H1 (cell line): ENCODE measurements at regions not wholly inside any gene's neighbourhood (a gene's known extent, or its start where the extent isn't known, plus 50 kb on each side); places are given as distances from the start of the nearest gene placed in this dataset.

Experiments
- GTF2F1 ChIP-seq: IDR thresholded peaks from 2 replicates; pipeline ENCODE4 v1.6.1; 2012; ENCODE audit warnings: low read depth, low read length, improper control_type of control experiment, borderline replicate concordance
- RBBP5 ChIP-seq: IDR thresholded peaks from 2 replicates; pipeline ENCODE4 v1.7.1; 2012; ENCODE audit warnings: low read depth, mild to moderate bottlenecking, inconsistent platforms, low read length, moderate library complexity, borderline replicate concordance

GRCh38 chr2:49714454-49714853 is 560.1 kb upstream of the FSHR start (continued):
- TF ChIP-seq RBBP5 (no peak), GTF2F1 (no peak)
- TF ChIP-seq, all 59 proteins: peak for 3
